Fibroblast of skin of scalp (primary cell): ENCODE measurements at regions not wholly inside any gene's neighbourhood (a gene's known extent, or its start where the extent isn't known, plus 50 kb on each side); places are given as distances from the start of the nearest gene placed in this dataset.
"Not testable (repeated sequence)": the region's sequence is repeated elsewhere in the genome, so short reads cannot be mapped to it uniquely, and the experiment has no call there.

Experiments used
- DNase-seq: peaks from one replicate; pipeline ENCODE4 v3.0.0-alpha.2; 2013

DNA sequence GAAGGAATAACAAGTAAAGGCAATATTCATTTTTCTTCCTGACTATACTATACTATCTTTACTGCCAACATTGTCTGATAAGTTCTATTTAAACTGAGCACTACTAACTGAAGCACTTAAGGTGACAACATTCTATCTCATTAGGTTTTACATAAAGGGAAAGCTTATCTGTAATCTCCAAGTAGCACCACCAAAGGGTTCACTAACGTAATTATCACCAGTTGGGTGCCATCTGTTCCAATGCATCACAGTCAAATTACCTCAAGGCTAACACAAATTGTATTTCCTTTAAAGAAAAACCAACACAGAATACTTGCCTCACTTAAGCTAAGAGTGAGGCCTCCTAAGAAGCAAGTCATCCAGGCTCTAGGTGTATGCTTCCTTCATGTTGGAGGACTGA lies 453.8 kb downstream of the RAP2B start:
- DNase-seq, result no peak

DNA sequence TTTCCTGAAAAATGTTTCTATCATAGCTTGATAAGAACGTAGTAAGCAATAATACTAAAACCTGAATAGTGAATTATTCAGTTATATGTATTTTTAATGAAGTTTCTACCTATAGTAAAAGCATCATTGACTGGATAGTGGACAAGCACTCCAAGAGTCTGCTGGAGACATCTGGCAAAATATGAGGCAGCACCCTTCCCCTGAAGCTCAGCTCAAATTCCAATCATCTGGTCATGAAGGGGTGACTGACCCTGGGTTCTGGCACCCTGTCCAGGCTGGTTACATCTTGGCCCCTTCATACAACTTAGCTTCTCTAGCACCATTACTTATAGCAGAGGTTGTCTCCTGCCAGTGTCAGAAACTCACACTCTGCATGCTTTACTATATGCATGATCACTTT lies 455.4 kb downstream of the RAP2B start:
- no peak for DNase-seq

DNA sequence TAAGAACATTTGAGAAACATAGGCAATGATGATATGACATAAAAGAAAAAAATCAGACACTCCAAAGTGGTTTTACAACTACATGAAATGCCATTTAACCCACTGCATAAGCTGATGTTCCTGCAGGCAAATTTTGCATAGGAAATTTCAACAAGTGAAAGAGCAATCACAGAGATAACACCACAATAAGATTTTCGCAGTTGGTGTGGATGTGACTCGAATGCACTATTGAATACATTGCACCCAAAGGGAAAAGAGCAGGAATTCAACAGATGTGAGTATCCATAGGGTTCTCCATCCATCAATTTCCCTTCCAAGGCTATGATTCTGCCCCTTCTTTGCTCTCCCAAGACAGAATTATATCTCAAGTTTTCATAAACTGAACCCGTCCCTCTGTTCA lies 456.1 kb downstream of the RAP2B start:
- DNase-seq, result no peak

DNA sequence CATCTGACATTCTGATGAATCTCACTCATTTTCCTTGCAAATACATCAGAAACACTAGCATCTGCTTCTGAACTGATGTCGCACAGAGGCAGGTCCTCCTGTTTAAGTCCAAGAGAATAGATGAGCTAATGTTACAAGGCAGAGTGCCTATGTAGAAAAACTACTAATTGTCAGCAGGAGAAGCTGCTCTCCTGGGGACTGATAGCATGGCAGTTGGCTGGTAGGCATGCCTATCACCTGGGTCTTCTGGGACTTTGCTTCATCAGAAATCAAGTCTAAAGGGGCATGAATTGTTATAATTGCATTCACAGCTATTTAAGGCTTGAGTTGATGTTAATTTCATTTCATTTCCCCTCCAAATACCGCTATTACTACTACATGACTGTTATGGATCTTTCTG lies 457.2 kb downstream of the RAP2B start:
- DNase-seq, result no peak

DNA sequence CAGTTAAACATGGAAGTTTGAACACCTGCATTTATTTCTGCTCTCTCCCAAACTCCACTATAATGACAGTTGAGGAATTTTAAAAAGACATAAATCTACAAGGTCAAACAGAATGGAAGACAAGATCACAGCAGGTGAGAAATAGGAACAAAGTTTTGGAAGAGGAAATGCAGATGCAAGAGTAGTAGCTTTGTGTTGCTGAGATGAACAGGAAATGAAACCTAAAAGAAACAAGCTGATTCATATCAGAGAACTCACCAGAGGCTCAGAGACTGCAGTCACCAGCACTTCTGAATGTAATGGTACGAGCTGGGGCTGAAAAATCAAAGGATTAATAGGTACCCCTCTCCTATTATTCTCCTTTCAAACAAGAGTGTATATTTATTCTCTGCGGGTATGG lies 459.9 kb downstream of the RAP2B start:
- DNase-seq, result no peak

DNA sequence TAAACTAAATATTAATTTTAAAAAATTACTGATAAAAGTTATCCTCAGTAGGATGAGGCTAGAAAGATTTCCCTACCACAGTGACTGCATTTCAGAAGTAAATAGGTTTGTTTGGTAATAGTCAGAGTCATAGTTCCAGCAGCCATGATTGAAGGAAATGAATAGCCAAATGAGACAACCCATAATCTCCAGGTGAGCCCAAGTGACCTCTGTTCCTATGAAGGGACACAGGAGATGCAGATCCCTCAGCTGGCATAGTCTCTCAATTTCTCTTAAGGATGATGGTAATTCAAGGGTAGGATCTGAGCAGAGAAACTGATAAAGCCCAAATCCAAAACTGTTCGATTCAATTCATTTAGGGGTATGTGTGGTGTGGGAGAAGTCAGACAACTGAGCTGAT lies 461.8 kb downstream of the RAP2B start:
- no peak for DNase-seq

DNA sequence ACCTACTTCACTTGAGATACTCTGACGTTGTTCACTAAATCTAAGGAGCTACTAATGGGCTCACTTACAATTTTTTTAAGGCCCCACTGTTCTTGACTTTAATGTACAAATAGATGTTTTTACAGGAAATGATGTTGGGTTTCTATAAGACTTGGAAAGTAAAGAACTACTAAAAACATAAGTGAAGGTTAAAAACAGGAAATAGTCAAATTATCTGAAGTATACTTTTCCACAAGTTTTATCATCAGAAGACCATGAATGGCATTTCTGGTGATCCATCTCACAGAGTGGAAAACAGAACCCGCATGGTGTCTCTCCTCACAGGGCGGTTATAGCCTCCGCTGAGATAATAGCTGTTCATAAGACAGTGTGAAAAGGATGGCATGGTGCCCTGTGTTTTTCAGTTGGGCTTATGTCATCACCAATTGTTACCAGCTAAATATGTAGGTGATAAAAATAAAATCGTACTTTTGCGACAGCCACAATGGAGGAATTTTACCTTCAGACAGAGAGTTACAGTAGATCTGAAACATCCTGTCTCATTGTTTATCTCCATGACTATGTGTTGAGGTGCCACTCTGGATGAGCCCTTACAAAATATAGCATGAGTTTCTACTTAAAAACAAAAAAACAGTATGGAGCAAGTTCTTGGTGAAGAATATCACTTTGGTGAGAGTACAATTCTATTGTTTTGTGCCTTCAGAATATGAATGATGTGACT lies 462.4 kb downstream of the RAP2B start:
- DNase-seq, result no peak

DNA sequence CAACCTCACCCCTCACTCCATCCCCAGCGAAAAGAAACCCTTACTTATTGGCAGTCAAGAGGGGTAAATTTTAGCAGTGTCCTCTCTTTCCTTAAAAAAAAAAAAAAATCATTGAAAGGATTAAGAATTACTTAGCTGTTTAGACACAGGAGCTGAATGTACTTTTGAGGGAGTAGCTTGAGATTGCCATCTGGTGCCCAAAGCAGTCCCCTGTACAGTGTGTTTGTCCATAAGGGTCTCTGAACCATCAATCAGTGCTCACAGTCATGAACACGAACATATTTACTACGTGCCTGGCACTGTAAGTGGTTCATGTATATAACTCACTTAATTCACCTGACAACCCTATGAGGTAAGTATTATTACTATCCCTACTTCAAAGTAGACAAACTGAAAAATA lies 463.5 kb downstream of the RAP2B start:
- DNase-seq, result no peak

DNA sequence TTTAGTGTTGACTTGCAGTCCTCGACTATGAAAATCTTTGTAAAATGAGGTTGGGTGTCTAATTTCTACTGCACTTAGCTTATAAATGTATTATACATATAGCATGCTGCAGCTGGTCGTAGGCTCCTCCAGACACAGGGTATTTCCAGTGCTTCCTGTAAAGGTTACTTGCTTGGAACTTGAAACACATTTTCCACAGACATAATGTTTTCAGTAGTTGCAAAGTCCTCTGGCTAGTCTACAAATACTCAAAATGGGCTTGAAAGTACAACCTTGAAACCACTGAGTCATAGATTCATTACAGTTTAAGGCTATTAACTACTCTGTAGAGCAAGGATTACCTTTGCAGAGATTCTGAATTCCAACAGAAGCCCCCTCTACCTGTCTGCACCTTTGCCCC lies 464.1 kb downstream of the RAP2B start:
- DNase-seq, result no peak

DNA sequence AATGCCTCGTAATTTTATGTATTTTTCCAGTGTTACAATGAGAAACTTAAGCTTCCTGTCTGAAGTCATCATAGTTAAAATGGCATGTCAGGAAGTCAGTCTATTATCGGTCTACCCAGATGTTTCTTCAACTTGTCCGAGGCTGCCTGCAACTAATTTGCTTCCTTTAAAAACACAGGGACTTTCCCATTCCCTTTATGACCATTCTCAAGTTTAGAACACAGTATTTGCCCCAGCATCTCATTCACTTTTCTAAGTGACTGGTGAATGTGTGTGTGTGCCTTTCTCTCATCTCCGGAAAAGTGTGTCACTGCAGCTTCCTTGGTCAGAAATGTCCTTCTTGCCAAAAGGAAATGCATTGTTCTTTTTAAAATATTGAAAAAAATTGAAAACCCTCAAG lies 466.6 kb downstream of the RAP2B start:
- no peak for DNase-seq

DNA sequence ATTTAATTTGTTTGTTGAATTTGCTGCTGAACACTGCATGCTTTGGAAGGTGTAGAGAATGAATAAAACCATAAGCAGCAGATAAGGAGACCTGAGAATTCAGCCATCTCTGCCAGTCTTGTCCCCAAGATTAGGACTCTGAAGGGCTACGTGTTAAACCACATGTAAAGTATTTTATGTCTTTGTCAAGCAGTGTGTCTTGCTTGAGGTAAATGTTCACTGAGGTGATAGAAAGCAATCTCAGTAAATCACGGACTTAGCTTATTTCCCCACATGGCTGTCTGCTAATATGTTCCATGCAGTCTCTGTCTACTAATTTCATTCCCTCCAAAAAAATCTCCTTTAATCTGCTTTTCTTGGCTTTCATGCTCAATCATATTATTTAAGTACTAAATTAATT lies 467.1 kb downstream of the RAP2B start:
- no peak for DNase-seq

DNA sequence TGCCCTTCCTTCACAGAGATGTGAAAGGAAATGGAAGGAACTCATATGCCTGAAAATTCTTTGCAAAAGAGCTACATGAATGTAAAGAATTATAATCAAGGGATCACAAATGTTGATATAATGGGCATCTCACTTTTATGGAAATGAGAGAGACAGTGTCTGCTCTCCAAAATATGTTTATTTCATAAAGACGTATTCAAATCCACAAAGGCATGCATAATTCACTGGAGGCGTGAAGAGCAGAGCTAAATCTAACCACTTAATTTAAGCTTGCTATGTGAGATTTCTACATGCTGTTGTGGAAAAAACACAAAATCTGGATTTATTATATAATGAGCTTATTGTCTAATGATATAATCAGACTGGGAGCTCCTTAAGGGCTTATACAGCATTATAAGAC lies 469.1 kb downstream of the RAP2B start:
- no peak for DNase-seq

DNA sequence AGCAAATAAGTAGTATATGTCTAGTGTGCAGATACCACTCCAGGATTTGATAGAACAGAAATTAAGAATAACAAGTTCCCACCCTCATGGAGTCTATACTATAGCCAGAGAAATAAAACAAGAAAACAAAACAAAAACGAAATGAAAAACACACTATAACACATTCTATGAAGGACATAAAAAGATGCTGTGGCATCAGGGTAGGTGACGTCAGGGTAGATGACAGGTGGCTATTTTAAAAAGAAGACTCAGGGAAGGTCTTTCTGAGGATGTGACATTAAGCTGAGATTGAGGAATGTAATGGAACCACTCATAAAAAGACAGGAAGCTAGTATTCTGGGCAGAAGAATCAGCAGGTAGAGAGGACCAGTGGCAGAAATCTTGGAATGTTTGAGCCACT lies 469.6 kb downstream of the RAP2B start:
- no peak for DNase-seq

DNA sequence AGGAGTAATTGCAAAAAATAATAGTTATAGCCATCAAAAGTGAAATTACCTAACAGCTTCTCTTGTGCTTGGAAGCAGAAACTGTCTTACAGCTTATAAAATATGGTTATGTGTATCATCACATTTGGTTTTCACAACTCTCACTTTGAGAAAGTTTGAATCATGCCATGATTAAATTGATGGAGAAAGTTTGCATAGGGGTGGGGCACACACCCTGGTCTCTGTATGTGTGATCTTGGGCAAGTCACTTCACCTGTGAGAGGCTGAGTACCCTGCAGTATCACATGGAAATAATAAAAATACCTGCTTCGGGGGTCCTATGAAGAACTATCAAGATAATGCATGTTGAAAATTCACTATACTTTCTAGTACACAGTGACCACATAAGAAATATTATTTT lies 471.4 kb downstream of the RAP2B start:
- DNase-seq, result no peak

DNA sequence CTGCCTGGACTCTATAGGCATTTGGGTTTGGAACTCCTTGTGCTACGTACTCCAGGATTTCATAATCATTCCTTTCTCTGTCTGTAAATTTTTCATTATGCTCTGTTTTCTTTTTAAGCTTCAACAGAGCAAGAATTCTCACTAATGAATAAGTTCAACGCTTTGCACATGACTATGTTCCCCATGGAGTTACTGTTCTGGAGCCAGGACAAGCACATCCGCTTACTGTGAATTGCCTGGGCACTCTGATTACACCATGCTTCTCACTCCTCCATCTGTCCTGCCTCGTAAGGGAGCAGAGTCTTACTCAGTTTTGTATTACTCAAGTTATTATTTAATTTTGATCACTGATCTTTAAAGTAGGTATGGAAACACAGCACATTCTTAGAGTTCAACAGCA lies 472.7 kb downstream of the RAP2B start:
- DNase-seq, result peak; percentile 14

DNA sequence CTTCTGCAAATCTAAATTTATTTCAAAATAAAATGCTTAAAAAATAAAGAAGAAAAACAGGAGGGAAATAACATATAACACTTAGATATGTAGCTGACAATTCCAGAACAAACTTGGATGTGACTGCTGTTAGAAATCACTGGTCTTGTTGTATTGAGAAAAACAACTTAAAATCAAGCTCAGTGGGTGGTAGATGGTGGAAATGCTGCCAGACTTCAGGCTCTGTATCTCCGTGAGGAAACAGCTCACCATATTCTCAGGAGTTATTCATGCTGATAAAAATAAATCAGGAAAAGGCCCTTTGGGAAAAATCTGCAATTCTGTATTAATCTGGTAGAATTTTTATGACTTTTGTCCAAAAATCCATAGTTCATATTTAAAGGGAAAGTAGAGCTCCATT lies 477.6 kb downstream of the RAP2B start:
- no peak for DNase-seq

DNA sequence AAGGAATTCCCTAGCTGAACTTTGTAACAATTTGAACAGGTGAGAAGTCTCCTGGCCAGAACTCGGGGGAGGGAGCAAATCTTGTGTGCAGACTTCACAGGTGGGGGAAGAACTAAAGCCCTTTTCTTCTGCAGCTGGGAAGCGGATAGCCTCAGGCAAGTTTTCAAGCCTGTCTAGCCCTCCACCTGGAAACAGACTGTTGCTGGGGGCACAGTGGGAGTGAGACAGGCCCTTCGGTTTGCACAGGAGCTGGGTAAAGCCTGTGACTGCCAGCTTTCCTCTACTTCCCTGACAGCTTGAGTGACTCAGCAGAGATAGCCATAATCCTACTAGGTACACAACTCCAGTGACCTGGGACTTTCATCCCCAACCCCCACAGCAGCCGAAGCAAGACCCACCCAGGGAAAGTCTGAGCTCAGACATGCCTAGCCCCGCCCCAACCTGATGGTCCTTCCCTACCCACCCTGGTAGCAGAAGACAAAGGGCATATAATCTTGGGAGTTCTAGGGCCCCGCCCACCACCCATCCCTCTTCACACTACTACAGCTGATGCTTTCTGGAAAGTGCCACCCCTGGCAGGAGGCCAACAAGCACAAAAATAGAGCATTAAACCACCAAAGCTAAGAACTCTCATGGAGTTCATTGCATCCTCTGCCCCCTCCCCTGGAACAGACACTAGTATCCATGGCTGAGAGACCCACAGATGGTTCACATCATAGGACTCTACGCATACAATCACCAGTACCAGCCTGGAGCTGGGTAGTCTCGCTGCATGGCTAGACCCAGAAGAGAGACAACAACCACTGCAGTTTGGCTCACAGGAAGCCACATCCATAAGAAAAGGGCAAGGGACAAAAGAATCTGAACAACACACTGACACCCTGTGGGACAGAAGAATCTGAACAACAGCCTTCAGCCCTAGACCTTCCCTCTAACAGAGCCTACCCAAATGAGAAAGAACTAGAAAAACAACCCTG lies 479.0 kb downstream of the RAP2B start:
- no peak for DNase-seq

DNA sequence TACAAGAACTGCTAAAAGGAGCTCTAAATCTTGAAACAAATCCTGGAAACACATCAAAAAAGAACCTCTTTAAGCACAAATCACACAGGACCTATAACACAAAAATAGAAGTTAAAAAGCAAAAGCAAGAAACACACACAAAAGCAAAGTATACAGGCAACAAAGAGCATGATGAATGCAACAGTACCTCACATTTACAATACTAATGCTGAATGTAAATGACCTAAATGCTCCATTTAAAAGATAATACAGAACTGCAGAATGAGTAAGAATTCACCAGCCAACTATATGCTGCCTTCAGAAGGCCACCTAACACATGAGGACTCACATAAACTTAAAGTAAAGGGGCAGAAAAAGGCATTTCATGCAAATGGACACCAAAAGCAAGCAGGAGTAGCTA lies 478.6 kb upstream of the ARHGEF26 start:
- not testable (repeated sequence) for DNase-seq

DNA sequence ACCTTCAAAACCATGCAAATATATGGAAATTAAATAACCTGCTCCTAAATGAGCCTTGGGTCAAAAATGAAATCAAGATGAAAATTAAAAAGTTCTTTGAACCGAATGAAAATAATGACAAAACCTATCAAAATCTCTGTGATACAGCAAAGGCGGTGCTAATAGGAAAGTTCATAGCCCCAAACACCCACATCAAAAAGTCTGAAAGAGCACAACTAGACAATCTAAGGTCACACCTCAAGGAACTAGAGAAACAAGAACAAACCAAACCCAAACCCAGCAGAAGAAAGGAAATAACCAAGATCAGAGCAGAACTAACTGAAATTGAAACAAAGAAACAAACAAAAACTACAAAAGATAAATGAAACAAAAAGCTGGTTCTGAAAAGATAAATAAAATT lies 477.7 kb upstream of the ARHGEF26 start:
- not testable (repeated sequence) for DNase-seq

DNA sequence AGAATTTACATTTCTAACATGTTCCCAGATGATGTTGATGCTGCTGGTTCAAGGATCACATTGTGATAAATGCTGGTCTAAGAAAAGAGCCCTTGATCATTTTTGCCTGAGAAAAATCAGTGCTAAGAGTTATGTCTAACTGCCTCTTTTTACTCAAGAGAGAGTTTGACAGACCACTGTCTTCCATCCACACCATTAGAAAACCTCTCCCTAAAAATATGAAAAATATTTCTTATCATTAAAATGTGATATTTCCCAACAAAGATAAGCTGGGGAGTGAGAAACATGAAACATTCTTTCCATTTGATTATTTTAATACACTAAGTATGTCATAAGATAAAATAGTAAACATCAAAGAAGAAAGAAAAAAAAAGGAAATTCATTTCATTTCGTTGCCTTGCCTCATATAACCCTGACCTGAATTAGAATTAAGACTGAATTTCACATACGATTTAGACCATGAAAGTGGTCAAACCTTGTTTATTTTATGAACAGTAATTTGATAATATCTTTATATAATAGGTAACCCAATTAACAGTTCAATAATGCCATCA lies 471.8 kb upstream of the ARHGEF26 start:
- no peak for DNase-seq

DNA sequence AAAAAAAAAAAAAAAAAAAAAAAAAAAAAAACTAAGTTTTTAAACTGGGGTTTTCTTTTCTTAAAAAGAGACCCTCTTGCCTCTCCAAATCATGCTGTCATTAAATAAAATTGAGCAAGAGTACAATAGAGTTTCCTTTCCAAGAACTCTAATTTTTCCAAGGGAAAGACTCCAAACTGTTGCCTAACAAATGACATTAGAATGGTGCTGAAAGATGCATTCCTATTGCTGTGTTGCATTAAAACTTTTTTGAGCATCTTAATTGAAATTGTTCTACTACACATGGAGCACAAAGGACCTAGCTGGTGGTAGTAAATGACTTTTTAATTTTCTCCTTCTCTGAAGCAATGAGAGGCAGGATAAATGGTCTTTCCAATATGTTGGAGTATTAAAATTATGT lies 469.1 kb upstream of the ARHGEF26 start:
- no peak for DNase-seq

DNA sequence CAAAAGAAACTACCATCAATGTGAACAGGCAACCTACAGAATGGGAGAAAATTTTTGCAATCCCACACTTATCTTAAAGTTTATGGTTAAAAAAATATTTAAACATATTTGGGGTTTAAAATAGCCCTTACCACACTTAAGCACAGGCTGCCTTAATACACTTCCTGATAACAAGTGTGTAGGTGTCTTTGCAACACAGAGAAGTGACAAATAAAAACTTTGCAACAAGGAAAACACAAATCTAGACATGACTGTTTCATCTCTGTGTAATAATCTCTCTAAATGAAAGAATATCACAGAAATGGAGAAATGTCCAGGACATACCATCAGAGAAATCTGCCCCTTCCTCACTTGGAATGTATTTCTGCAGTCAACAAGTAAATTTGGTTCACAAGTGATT lies 464.1 kb upstream of the ARHGEF26 start:
- no peak for DNase-seq

DNA sequence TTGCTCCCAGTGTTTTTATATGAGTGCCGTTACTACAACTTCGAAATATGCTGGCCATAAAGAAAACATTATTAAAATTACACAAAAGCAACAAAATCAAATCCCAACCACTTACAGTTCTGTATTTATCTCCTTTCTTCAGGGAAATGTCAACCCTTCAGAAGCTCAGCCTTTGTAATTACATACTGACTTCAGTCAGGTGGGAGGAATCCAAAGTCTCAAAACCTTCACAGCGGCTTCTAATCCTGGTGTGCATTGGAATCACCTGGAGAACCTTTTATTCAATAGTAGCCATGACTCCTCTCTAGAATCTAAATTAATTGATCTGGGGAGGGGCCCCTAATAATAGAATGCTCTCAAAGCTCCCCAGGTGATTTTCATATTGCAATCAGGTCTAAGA lies 463.7 kb upstream of the ARHGEF26 start:
- DNase-seq, result no peak

DNA sequence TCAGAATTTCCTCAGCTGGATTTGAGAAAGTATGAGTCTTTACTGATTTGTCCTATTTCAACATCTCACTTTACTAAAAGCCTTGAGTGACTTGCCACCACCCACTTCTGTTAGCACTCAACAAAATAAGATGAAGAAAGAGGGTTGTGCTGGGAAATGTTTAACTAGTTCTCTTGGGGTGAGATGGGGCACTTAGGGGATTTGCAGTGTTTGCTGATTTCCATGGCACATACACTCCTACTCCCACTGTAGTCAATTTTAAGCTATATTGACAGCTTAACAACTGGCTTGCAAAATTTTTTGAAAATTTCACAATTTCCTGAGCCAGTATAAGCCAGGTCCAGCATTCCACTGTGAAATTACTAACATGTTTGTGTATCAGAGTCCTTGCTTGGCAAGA lies 463.1 kb upstream of the ARHGEF26 start:
- DNase-seq, result no peak
